HL-60 (cell line): ENCODE measurements at regions not wholly inside any gene's neighbourhood (a gene's known extent, or its start where the extent isn't known, plus 50 kb on each side); places are given as distances from the start of the nearest gene placed in this dataset.

Source experiments
- CTCF ChIP-seq: IDR thresholded peaks from one replicate; pipeline ENCODE4 v1.5.1; 2011; ENCODE audit warnings: low read length, control low read depth, inconsistent platforms; ENCODE audit not compliant: insufficient read depth
- POLR2AphosphoS5 ChIP-seq: IDR thresholded peaks from 2 replicates; pipeline ENCODE4 v1.6.1; 2012; ENCODE audit warnings: low read depth
- REST ChIP-seq: IDR thresholded peaks from 2 replicates; pipeline ENCODE4 v1.6.1; 2012; ENCODE audit warnings: low read depth; ENCODE audit not compliant: insufficient replicate concordance

GRCh38 chr7:79716329-79716728 is 262.9 kb upstream of the MAGI2 start:
- TF ChIP-seq CTCF (no peak), POLR2AphosphoS5 (no peak), REST (no peak)
